H9 (cell line): ENCODE measurements at regions not wholly inside any gene's neighbourhood (a gene's known extent, or its start where the extent isn't known, plus 50 kb on each side); places are given as distances from the start of the nearest gene placed in this dataset.

Experiments
- DNase-seq: peaks from one replicate; pipeline ENCODE4 v3.0.0-alpha.2; 2017
- H2AFZ ChIP-seq: one replicate; pipeline ENCODE4 v1.6.1; 2013; ENCODE audit warnings: mild to moderate bottlenecking, low read length, control low read depth, moderate library complexity
- H2AK5ac ChIP-seq: 2 replicates; pipeline ENCODE4 v1.6.1; 2013; ENCODE audit warnings: low read length, control low read depth, mixed read lengths; ENCODE audit not compliant: insufficient read length
- H2BK120ac ChIP-seq: one replicate; pipeline ENCODE4 v1.6.1; 2013; ENCODE audit warnings: low read depth, mild to moderate bottlenecking, low read length, control low read depth, inconsistent platforms; ENCODE audit not compliant: poor library complexity, severe bottlenecking
- H2BK12ac ChIP-seq: 2 replicates; pipeline ENCODE4 v1.6.1; 2013; ENCODE audit warnings: low read length, control low read depth, mixed read lengths, low read depth; ENCODE audit not compliant: insufficient read length
- H2BK15ac ChIP-seq: 2 replicates; pipeline ENCODE4 v1.6.1; 2013; ENCODE audit warnings: low read depth, low read length, control low read depth
- H2BK20ac ChIP-seq: one replicate; pipeline ENCODE4 v1.6.1; 2013; ENCODE audit warnings: low read depth, mild to moderate bottlenecking, low read length, control low read depth, inconsistent platforms; ENCODE audit not compliant: poor library complexity, severe bottlenecking
- H2BK5ac ChIP-seq: 2 replicates; pipeline ENCODE4 v1.6.1; 2013; ENCODE audit warnings: low read length, control low read depth, mixed read lengths; ENCODE audit not compliant: insufficient read length
- H3K14ac ChIP-seq: 2 replicates; pipeline ENCODE4 v1.6.1; 2013; ENCODE audit warnings: low read length, control low read depth; ENCODE audit not compliant: insufficient read depth
- H3K18ac ChIP-seq: 2 replicates; pipeline ENCODE4 v1.6.1; 2013; ENCODE audit warnings: low read depth, mild to moderate bottlenecking, mixed read lengths, low read length, control low read depth; ENCODE audit not compliant: insufficient read length
- H3K23ac ChIP-seq: 2 replicates; pipeline ENCODE4 v1.6.1; 2013; ENCODE audit warnings: low read length, control low read depth, mixed read lengths, low read depth; ENCODE audit not compliant: insufficient read length
- H3K23me2 ChIP-seq: 2 replicates; pipeline ENCODE4 v1.6.1; 2013; ENCODE audit warnings: low read depth, mild to moderate bottlenecking, mixed read lengths, low read length, control low read depth; ENCODE audit not compliant: insufficient read length, poor library complexity, severe bottlenecking
- H3K27ac ChIP-seq: 2 replicates; pipeline ENCODE4 v1.5.1; 2013; ENCODE audit warnings: low read length, control low read depth, mixed read lengths, low read depth; ENCODE audit not compliant: insufficient read length
- H3K27me3 ChIP-seq: 2 replicates; pipeline ENCODE4 v1.6.1; 2013; ENCODE audit warnings: low read length, control low read depth, inconsistent platforms; ENCODE audit not compliant: insufficient read depth
- H3K4ac ChIP-seq: 2 replicates; pipeline ENCODE4 v1.6.1; 2013; ENCODE audit warnings: low read depth, mild to moderate bottlenecking, control low read depth, inconsistent platforms, low read length, moderate library complexity
- H3K4me1 ChIP-seq: 2 replicates; pipeline ENCODE4 v1.6.1; 2013; ENCODE audit warnings: low read length, control low read depth, inconsistent platforms; ENCODE audit not compliant: insufficient read depth
- H3K4me2 ChIP-seq: 2 replicates; pipeline ENCODE4 v1.6.1; 2013; ENCODE audit warnings: low read length, control low read depth, mixed read lengths; ENCODE audit not compliant: insufficient read length, insufficient read depth
- H3K56ac ChIP-seq: 2 replicates; pipeline ENCODE4 v1.6.1; 2013; ENCODE audit warnings: low read depth, mild to moderate bottlenecking, mixed read lengths, low read length, control low read depth; ENCODE audit not compliant: insufficient read length
- H3K79me1 ChIP-seq: 2 replicates; pipeline ENCODE4 v1.6.1; 2013; ENCODE audit warnings: low read depth, mild to moderate bottlenecking, moderate library complexity, low read length, control low read depth, inconsistent platforms; ENCODE audit not compliant: insufficient read depth, poor library complexity, severe bottlenecking
- H3K79me2 ChIP-seq: 2 replicates; pipeline ENCODE4 v1.6.1; 2013; ENCODE audit warnings: low read length, control low read depth, inconsistent platforms; ENCODE audit not compliant: insufficient read depth
- H3K9ac ChIP-seq: 2 replicates; pipeline ENCODE4 v1.6.1; 2013; ENCODE audit warnings: low read length, control low read depth, mixed read lengths; ENCODE audit not compliant: insufficient read length; ENCODE audit errors: extremely low read depth
- H3K9me3 ChIP-seq: one replicate; pipeline ENCODE4 v1.6.1; 2013; ENCODE audit warnings: low read depth, low read length, inconsistent platforms; ENCODE audit not compliant: control insufficient read depth
- H3T11ph ChIP-seq: one replicate; pipeline ENCODE4 v1.6.1; 2013; ENCODE audit warnings: mild to moderate bottlenecking, low read length, control low read depth, inconsistent platforms
- H4K20me1 ChIP-seq: one replicate; pipeline ENCODE4 v1.6.1; 2013; ENCODE audit not compliant: control insufficient read depth, insufficient read length, insufficient read depth
- H4K5ac ChIP-seq: 2 replicates; pipeline ENCODE4 v1.6.1; 2013; ENCODE audit warnings: low read depth, mild to moderate bottlenecking, mixed read lengths, low read length, control low read depth; ENCODE audit not compliant: insufficient read length
- H4K8ac ChIP-seq: replicated peaks from 2 replicates; pipeline ENCODE4 v1.6.1; 2013; ENCODE audit warnings: low read length, control low read depth, mixed read lengths, low read depth; ENCODE audit not compliant: insufficient read length
- H4K91ac ChIP-seq: 2 replicates; pipeline ENCODE4 v1.6.1; 2013; ENCODE audit warnings: low read depth, mild to moderate bottlenecking, moderate library complexity, mixed read lengths, low read length, control low read depth; ENCODE audit not compliant: insufficient read length
- H3K27ac Mint-ChIP-seq, 3 experiments: 2 replicates in 2 of 3; 3 replicates in 1 of 3; pipeline ENCODE4 v1.8.0; 2020 to 2021; ENCODE audit warnings: mixed read lengths in 3 of 3, mild to moderate bottlenecking in 1 of 3, moderate library complexity in 1 of 3
- H3K27me3 Mint-ChIP-seq: 2 replicates; pipeline ENCODE4 v1.8.0; 2021; ENCODE audit warnings: low read depth, mild to moderate bottlenecking, moderate library complexity, mixed read lengths
- H3K36me3 Mint-ChIP-seq, 3 experiments: 2 replicates in 2 of 3; 3 replicates in 1 of 3; pipeline ENCODE4 v1.8.0; 2020 to 2021; ENCODE audit warnings: low read depth in 3 of 3, mixed read lengths in 3 of 3; ENCODE audit not compliant: insufficient read depth in 1 of 3
- H3K4me1 Mint-ChIP-seq, 2 experiments: 2 replicates each; pipeline ENCODE4 v1.8.0; 2020; ENCODE audit warnings: mixed read lengths in 2 of 2
- H3K4me3 Mint-ChIP-seq, 2 experiments: 2 replicates in 1 of 2; 3 replicates in 1 of 2; pipeline ENCODE4 v1.8.0; 2020 to 2021; ENCODE audit warnings: mild to moderate bottlenecking in 2 of 2, mixed read lengths in 2 of 2, moderate library complexity in 1 of 2
- H3K9me3 Mint-ChIP-seq, 2 experiments: 2 replicates in 1 of 2; 3 replicates in 1 of 2; pipeline ENCODE4 v1.8.0; 2020; ENCODE audit warnings: mild to moderate bottlenecking in 2 of 2, mixed read lengths in 2 of 2, moderate library complexity in 1 of 2
- TF ChIP-seq, protein P1 (sequence below): fragments of 200-600 bp; sonication (generic); conservative IDR thresholded peaks from 3 replicates; pipeline ENCODE4 v1.8.0; 2021; ENCODE audit warnings: antibody characterized with exemption, mild to moderate bottlenecking

DNA sequence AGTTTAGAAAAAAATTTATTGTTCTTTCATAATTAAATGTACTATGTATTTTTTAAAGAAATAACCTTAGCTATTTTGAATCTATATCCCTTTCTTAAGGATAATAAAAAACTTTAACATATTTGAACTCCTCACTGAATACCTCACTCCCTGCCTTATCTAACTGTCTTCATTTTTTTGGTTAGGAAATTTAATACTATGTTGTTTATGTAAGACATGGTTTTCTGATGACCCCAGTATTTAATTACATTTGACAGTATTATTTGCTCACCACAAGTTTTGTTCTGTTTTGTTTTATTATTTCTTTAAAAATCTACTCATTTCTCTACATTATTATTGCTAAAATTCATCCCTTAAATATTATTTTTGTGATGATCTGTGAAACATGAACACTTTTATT lies 394.4 kb upstream of the ADGRB3 start:
- Histone ChIP-seq H4K91ac (no peak overlapping the region), H3T11ph (no peak overlapping the region), H2AFZ (no peak overlapping the region), H3K4me2 (no peak overlapping the region), H2BK12ac (no peak overlapping the region), H3K27ac (no peak overlapping the region), H3K4me1 (peaks cover 2% of the 10 kb centered on the region), H3K18ac (no peak overlapping the region), H3K79me2 (no peaks in the 10 kb centered on the region), H3K27me3 (no peaks in the 10 kb centered on the region), H3K4ac (no peak overlapping the region), H2AK5ac (no peak overlapping the region), H4K5ac (no peak overlapping the region), H3K23ac (no peak overlapping the region), H3K9ac (no peak overlapping the region), H4K20me1 (no peaks in the 10 kb centered on the region), H3K14ac (no peak overlapping the region), H3K56ac (no peak overlapping the region), H2BK5ac (no peak overlapping the region), H3K23me2 (no peaks in the 10 kb centered on the region), H4K8ac (no peak overlapping the region), H2BK20ac (no peak overlapping the region), H2BK120ac (no peak overlapping the region), H2BK15ac (no peak overlapping the region), H3K79me1 (no peaks in the 10 kb centered on the region), H3K9me3 (no peaks in the 10 kb centered on the region)
- no peak for DNase-seq
- Mint-ChIP-seq H3K4me1 (peaks cover 0 to 7% of the 10 kb centered on the region in 2 experiments; a peak in 3 of 4 replicates), H3K27me3 (no peaks in the 10 kb centered on the region), H3K4me3 (no peak overlapping the region), H3K36me3 (no peaks in the 10 kb centered on the region), H3K27ac (no peak overlapping the region), H3K9me3 (no peaks in the 10 kb centered on the region)
- TF ChIP-seq, protein P1, sequence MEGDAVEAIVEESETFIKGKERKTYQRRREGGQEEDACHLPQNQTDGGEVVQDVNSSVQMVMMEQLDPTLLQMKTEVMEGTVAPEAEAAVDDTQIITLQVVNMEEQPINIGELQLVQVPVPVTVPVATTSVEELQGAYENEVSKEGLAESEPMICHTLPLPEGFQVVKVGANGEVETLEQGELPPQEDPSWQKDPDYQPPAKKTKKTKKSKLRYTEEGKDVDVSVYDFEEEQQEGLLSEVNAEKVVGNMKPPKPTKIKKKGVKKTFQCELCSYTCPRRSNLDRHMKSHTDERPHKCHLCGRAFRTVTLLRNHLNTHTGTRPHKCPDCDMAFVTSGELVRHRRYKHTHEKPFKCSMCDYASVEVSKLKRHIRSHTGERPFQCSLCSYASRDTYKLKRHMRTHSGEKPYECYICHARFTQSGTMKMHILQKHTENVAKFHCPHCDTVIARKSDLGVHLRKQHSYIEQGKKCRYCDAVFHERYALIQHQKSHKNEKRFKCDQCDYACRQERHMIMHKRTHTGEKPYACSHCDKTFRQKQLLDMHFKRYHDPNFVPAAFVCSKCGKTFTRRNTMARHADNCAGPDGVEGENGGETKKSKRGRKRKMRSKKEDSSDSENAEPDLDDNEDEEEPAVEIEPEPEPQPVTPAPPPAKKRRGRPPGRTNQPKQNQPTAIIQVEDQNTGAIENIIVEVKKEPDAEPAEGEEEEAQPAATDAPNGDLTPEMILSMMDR, result no peak
